ENCODE measurements at regions not wholly inside any gene's neighbourhood (a gene's known extent, or its start where the extent isn't known, plus 50 kb on each side); places are given as distances from the start of the nearest gene placed in this dataset.

DNA sequence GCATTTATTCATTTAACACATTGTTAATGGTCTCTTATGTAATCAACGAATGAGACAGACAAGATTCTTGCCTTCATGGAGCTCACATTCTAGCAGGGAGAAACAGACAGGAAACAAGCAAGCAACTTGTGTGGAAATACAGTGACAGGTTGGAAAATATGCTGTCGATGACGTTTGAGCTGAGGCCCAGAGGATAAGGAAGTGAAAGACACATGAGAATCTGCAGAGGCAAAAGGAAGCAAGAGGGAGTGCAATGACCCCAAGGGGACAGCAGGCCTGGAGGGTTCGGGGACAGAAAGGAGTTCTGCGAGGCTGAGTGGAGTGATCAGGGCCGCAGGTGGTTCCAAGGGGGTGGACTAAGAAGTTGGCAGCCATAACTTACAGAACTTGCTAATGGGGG, 60.6 kb upstream of the AKT3 start:
- TF ChIP-seq BRCA1 (CRISPR knock-in tag; IDR thresholded peaks at IDR 0.05) (no peak), ZNF512 (CRISPR knock-in tag; IDR thresholded peaks at IDR 0.05) (no peak), DNMT1 (CRISPR knock-in tag; IDR thresholded peaks at IDR 0.05) (no peak), DRAP1 (CRISPR knock-in tag; IDR thresholded peaks at IDR 0.05) (no peak), SUZ12 (IDR thresholded peaks at IDR 0.05; ENCODE audit: low read depth, low read length) (no peak)
- TF ChIP-seq, protein P1, sequence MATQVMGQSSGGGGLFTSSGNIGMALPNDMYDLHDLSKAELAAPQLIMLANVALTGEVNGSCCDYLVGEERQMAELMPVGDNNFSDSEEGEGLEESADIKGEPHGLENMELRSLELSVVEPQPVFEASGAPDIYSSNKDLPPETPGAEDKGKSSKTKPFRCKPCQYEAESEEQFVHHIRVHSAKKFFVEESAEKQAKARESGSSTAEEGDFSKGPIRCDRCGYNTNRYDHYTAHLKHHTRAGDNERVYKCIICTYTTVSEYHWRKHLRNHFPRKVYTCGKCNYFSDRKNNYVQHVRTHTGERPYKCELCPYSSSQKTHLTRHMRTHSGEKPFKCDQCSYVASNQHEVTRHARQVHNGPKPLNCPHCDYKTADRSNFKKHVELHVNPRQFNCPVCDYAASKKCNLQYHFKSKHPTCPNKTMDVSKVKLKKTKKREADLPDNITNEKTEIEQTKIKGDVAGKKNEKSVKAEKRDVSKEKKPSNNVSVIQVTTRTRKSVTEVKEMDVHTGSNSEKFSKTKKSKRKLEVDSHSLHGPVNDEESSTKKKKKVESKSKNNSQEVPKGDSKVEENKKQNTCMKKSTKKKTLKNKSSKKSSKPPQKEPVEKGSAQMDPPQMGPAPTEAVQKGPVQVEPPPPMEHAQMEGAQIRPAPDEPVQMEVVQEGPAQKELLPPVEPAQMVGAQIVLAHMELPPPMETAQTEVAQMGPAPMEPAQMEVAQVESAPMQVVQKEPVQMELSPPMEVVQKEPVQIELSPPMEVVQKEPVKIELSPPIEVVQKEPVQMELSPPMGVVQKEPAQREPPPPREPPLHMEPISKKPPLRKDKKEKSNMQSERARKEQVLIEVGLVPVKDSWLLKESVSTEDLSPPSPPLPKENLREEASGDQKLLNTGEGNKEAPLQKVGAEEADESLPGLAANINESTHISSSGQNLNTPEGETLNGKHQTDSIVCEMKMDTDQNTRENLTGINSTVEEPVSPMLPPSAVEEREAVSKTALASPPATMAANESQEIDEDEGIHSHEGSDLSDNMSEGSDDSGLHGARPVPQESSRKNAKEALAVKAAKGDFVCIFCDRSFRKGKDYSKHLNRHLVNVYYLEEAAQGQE (IDR thresholded peaks at IDR 0.05; ENCODE audit: borderline replicate concordance in 1 of 2, low read depth in 1 of 2, low read length in 2 of 2) = no peak
- TF ChIP-seq, protein P2, sequence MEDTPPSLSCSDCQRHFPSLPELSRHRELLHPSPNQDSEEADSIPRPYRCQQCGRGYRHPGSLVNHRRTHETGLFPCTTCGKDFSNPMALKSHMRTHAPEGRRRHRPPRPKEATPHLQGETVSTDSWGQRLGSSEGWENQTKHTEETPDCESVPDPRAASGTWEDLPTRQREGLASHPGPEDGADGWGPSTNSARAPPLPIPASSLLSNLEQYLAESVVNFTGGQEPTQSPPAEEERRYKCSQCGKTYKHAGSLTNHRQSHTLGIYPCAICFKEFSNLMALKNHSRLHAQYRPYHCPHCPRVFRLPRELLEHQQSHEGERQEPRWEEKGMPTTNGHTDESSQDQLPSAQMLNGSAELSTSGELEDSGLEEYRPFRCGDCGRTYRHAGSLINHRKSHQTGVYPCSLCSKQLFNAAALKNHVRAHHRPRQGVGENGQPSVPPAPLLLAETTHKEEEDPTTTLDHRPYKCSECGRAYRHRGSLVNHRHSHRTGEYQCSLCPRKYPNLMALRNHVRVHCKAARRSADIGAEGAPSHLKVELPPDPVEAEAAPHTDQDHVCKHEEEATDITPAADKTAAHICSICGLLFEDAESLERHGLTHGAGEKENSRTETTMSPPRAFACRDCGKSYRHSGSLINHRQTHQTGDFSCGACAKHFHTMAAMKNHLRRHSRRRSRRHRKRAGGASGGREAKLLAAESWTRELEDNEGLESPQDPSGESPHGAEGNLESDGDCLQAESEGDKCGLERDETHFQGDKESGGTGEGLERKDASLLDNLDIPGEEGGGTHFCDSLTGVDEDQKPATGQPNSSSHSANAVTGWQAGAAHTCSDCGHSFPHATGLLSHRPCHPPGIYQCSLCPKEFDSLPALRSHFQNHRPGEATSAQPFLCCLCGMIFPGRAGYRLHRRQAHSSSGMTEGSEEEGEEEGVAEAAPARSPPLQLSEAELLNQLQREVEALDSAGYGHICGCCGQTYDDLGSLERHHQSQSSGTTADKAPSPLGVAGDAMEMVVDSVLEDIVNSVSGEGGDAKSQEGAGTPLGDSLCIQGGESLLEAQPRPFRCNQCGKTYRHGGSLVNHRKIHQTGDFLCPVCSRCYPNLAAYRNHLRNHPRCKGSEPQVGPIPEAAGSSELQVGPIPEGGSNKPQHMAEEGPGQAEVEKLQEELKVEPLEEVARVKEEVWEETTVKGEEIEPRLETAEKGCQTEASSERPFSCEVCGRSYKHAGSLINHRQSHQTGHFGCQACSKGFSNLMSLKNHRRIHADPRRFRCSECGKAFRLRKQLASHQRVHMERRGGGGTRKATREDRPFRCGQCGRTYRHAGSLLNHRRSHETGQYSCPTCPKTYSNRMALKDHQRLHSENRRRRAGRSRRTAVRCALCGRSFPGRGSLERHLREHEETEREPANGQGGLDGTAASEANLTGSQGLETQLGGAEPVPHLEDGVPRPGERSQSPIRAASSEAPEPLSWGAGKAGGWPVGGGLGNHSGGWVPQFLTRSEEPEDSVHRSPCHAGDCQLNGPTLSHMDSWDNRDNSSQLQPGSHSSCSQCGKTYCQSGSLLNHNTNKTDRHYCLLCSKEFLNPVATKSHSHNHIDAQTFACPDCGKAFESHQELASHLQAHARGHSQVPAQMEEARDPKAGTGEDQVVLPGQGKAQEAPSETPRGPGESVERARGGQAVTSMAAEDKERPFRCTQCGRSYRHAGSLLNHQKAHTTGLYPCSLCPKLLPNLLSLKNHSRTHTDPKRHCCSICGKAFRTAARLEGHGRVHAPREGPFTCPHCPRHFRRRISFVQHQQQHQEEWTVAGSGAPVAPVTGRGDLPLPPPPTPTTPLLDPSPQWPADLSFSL (CRISPR knock-in tag; IDR thresholded peaks at IDR 0.05) = no peak
- TF ChIP-seq, protein P3, sequence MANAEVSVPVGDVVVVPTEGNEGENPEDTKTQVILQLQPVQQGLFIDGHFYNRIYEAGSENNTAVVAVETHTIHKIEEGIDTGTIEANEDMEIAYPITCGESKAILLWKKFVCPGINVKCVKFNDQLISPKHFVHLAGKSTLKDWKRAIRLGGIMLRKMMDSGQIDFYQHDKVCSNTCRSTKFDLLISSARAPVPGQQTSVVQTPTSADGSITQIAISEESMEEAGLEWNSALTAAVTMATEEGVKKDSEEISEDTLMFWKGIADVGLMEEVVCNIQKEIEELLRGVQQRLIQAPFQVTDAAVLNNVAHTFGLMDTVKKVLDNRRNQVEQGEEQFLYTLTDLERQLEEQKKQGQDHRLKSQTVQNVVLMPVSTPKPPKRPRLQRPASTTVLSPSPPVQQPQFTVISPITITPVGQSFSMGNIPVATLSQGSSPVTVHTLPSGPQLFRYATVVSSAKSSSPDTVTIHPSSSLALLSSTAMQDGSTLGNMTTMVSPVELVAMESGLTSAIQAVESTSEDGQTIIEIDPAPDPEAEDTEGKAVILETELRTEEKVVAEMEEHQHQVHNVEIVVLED (CRISPR knock-in tag; IDR thresholded peaks at IDR 0.05; ENCODE audit: borderline replicate concordance) = no peak

Measured in HepG2 (cell line).